ENCODE measurements at regions not wholly inside any gene's neighbourhood (a gene's known extent, or its start where the extent isn't known, plus 50 kb on each side); places are given as distances from the start of the nearest gene placed in this dataset.
"Not testable (repeated sequence)": the region's sequence is repeated elsewhere in the genome, so short reads cannot be mapped to it uniquely, and the experiment has no call there.

DNA sequence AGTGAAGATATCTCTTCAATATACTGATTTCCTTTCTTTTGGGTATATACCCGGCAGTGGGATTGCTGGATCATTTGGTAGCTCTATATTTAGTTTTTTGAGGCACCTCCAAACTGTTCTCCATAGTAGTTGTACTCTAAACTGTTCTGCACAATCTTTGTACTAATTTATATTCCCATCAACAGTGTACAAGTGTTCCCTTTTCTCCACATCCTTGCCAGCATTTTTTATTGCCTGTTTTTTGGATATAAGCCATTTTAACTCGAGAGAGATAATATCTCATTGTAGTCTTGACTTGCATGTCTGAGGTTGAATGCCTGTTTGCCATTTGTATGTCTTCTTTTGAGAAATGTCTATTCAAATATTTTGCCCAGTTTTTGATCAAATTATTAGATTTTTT, 1859.4 kb upstream of the C9orf72 start:
- TF ChIP-seq, protein P1, sequence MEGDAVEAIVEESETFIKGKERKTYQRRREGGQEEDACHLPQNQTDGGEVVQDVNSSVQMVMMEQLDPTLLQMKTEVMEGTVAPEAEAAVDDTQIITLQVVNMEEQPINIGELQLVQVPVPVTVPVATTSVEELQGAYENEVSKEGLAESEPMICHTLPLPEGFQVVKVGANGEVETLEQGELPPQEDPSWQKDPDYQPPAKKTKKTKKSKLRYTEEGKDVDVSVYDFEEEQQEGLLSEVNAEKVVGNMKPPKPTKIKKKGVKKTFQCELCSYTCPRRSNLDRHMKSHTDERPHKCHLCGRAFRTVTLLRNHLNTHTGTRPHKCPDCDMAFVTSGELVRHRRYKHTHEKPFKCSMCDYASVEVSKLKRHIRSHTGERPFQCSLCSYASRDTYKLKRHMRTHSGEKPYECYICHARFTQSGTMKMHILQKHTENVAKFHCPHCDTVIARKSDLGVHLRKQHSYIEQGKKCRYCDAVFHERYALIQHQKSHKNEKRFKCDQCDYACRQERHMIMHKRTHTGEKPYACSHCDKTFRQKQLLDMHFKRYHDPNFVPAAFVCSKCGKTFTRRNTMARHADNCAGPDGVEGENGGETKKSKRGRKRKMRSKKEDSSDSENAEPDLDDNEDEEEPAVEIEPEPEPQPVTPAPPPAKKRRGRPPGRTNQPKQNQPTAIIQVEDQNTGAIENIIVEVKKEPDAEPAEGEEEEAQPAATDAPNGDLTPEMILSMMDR (IDR thresholded peaks at IDR 0.05; ENCODE audit: low read length) = not testable (repeated sequence)
- not testable (repeated sequence) for TF ChIP-seq EZH2 (optimal IDR thresholded peaks at IDR 0.05; ENCODE audit: low read depth, low read length); EZH2phosphoT487 (IDR thresholded peaks at IDR 0.05; ENCODE audit: low read length)
